Central memory CD8-positive, alpha-beta T cell (primary cell): ENCODE measurements at regions not wholly inside any gene's neighbourhood (a gene's known extent, or its start where the extent isn't known, plus 50 kb on each side); places are given as distances from the start of the nearest gene placed in this dataset.
"Not testable (repeated sequence)": the region's sequence is repeated elsewhere in the genome, so short reads cannot be mapped to it uniquely, and the experiment has no call there.

Source experiments
- ATAC-seq: fragments of 150-1000 bp; cut with Tn5 transposase; replicated peaks from 2 replicates; pipeline ENCODE4 v1.10.0; 2022; ENCODE audit warnings: mild to moderate bottlenecking, moderate FRiP score, moderate number of reproducible peaks; ENCODE audit not compliant: poor library complexity, severe bottlenecking; ENCODE audit errors: extremely low read depth
- DNase-seq, 2 donors: peaks; one replicate each; pipeline ENCODE4 v3.0.0; 2021; ENCODE audit warnings: low spot score in 2 of 2
- H3K27ac Mint-ChIP-seq: one replicate; pipeline ENCODE4 v1.8.0; 2022; ENCODE audit warnings: low read depth, mild to moderate bottlenecking, moderate library complexity, mixed read lengths
- H3K27me3 Mint-ChIP-seq: one replicate; pipeline ENCODE4 v1.8.0; 2022; ENCODE audit warnings: mixed read lengths
- H3K36me3 Mint-ChIP-seq: one replicate; pipeline ENCODE4 v1.8.0; 2022; ENCODE audit warnings: mild to moderate bottlenecking, moderate library complexity, mixed read lengths; ENCODE audit not compliant: insufficient read depth
- H3K4me1 Mint-ChIP-seq: one replicate; pipeline ENCODE4 v1.8.0; 2022; ENCODE audit warnings: mixed read lengths
- H3K4me3 Mint-ChIP-seq: one replicate; pipeline ENCODE4 v1.8.0; 2022; ENCODE audit warnings: mild to moderate bottlenecking, moderate library complexity, mixed read lengths
- H3K9me3 Mint-ChIP-seq: one replicate; pipeline ENCODE4 v1.8.0; 2022; ENCODE audit warnings: mixed read lengths

GRCh38 chr5:91928754-91929521, 545.8 kb upstream of the ARRDC3 start:
- peaks cover 17% of the 10 kb centered on the region for H3K9me3 Mint-ChIP-seq
- no peak overlapping the region for H3K27ac Mint-ChIP-seq
- no peaks in the 10 kb centered on the region for H3K36me3 Mint-ChIP-seq
- H3K4me3 Mint-ChIP-seq, result no peak overlapping the region
- no peaks in the 10 kb centered on the region for H3K4me1 Mint-ChIP-seq
- ATAC-seq (no peak), DNase-seq (no peak)
- H3K27me3 Mint-ChIP-seq, result no peaks in the 10 kb centered on the region

GRCh38 chr5:91927439-91927838, 544.3 kb upstream of the ARRDC3 start:
- no peak for ATAC-seq

GRCh38 chr5:91925249-91925648, 542.1 kb upstream of the ARRDC3 start:
- H3K4me1 Mint-ChIP-seq, result no peaks in the 10 kb centered on the region
- no peak for DNase-seq
- no peaks in the 10 kb centered on the region for H3K27me3 Mint-ChIP-seq

More at GRCh38 chr5:91927439-91927838, 544.3 kb upstream of the ARRDC3 start:
- H3K4me1 Mint-ChIP-seq, result no peaks in the 10 kb centered on the region
- no peaks in the 10 kb centered on the region for H3K27me3 Mint-ChIP-seq
- no peak for DNase-seq
- peaks cover 17% of the 10 kb centered on the region for H3K9me3 Mint-ChIP-seq
- no peaks in the 10 kb centered on the region for H3K36me3 Mint-ChIP-seq
- no peak overlapping the region for H3K4me3 Mint-ChIP-seq
- no peak overlapping the region for H3K27ac Mint-ChIP-seq

GRCh38 chr5:91917037-91917814, 534.1 kb upstream of the ARRDC3 start:
- not testable (repeated sequence) for H3K27ac Mint-ChIP-seq, H3K36me3 Mint-ChIP-seq, ATAC-seq, H3K4me1 Mint-ChIP-seq, H3K27me3 Mint-ChIP-seq, H3K4me3 Mint-ChIP-seq, H3K9me3 Mint-ChIP-seq, DNase-seq

More at GRCh38 chr5:91925249-91925648, 542.1 kb upstream of the ARRDC3 start:
- no peaks in the 10 kb centered on the region for H3K36me3 Mint-ChIP-seq
- peaks cover 9% of the 10 kb centered on the region for H3K9me3 Mint-ChIP-seq
- no peak overlapping the region for H3K27ac Mint-ChIP-seq
- no peak overlapping the region for H3K4me3 Mint-ChIP-seq
- no peak for ATAC-seq

GRCh38 chr5:91910655-91911054, 527.5 kb upstream of the ARRDC3 start:
- DNase-seq, result no peak
- H3K4me3 Mint-ChIP-seq, result no peak overlapping the region
- H3K36me3 Mint-ChIP-seq, result peaks cover 2% of the 10 kb centered on the region
- H3K27ac Mint-ChIP-seq, result no peak overlapping the region
- H3K27me3 Mint-ChIP-seq, result no peaks in the 10 kb centered on the region
- peaks cover 7% of the 10 kb centered on the region for H3K9me3 Mint-ChIP-seq
- no peaks in the 10 kb centered on the region for H3K4me1 Mint-ChIP-seq
- ATAC-seq, result no peak

GRCh38 chr5:91910247-91910646, 527.1 kb upstream of the ARRDC3 start:
- Mint-ChIP-seq H3K4me1 (no peaks in the 10 kb centered on the region), H3K9me3 (peaks cover 7% of the 10 kb centered on the region), H3K27me3 (no peaks in the 10 kb centered on the region), H3K36me3 (peaks cover 2% of the 10 kb centered on the region), H3K27ac (no peak overlapping the region), H3K4me3 (no peak overlapping the region)
- no peak for DNase-seq
- ATAC-seq, result no peak

GRCh38 chr5:91906494-91906893, 523.4 kb upstream of the ARRDC3 start:
- no peaks in the 10 kb centered on the region for H3K27me3 Mint-ChIP-seq
- H3K4me1 Mint-ChIP-seq, result no peaks in the 10 kb centered on the region
- H3K36me3 Mint-ChIP-seq, result peaks cover 1% of the 10 kb centered on the region
- no peak for ATAC-seq
- H3K9me3 Mint-ChIP-seq, result peaks cover 19% of the 10 kb centered on the region
- H3K4me3 Mint-ChIP-seq, result no peak overlapping the region
- DNase-seq, result no peak
- no peak overlapping the region for H3K27ac Mint-ChIP-seq

GRCh38 chr5:91906027-91906426, 522.9 kb upstream of the ARRDC3 start:
- Mint-ChIP-seq H3K4me3 (no peak overlapping the region), H3K4me1 (no peaks in the 10 kb centered on the region), H3K27ac (no peak overlapping the region), H3K27me3 (no peaks in the 10 kb centered on the region), H3K9me3 (peaks cover 19% of the 10 kb centered on the region), H3K36me3 (peaks cover 1% of the 10 kb centered on the region)
- no peak for DNase-seq
- ATAC-seq, result no peak

GRCh38 chr5:91898898-91899297, 515.8 kb upstream of the ARRDC3 start:
- H3K27ac Mint-ChIP-seq, result no peak overlapping the region

GRCh38 chr5:91898019-91898418, 514.9 kb upstream of the ARRDC3 start:
- no peaks in the 10 kb centered on the region for H3K36me3 Mint-ChIP-seq
- peaks cover 10% of the 10 kb centered on the region for H3K9me3 Mint-ChIP-seq
- DNase-seq, result no peak
- H3K4me3 Mint-ChIP-seq, result no peak overlapping the region
- no peaks in the 10 kb centered on the region for H3K4me1 Mint-ChIP-seq
- no peak for ATAC-seq
- H3K27me3 Mint-ChIP-seq, result no peaks in the 10 kb centered on the region
- no peak overlapping the region for H3K27ac Mint-ChIP-seq

More at GRCh38 chr5:91898898-91899297, 515.8 kb upstream of the ARRDC3 start:
- H3K4me3 Mint-ChIP-seq, result no peak overlapping the region
- H3K27me3 Mint-ChIP-seq, result no peaks in the 10 kb centered on the region
- ATAC-seq (no peak), DNase-seq (no peak)
- H3K36me3 Mint-ChIP-seq, result peaks cover 1% of the 10 kb centered on the region
- H3K9me3 Mint-ChIP-seq, result peaks cover 16% of the 10 kb centered on the region
- H3K4me1 Mint-ChIP-seq, result no peaks in the 10 kb centered on the region

- Mint-ChIP-seq H3K4me3 (no peak overlapping the region), H3K27ac (no peak overlapping the region), H3K27me3 (no peaks in the 10 kb centered on the region), H3K4me1 (no peaks in the 10 kb centered on the region), H3K9me3 (peaks cover 6% of the 10 kb centered on the region), H3K36me3 (no peaks in the 10 kb centered on the region)
- ATAC-seq (no peak), DNase-seq (no peak)
Observed at GRCh38 chr5:91888810-91889209, 505.7 kb upstream of the ARRDC3 start.

- Mint-ChIP-seq H3K4me1 (no peaks in the 10 kb centered on the region), H3K27ac (no peak overlapping the region), H3K9me3 (peaks cover 9% of the 10 kb centered on the region), H3K27me3 (no peaks in the 10 kb centered on the region), H3K4me3 (no peak overlapping the region), H3K36me3 (no peaks in the 10 kb centered on the region)
- DNase-seq, result no peak
- ATAC-seq, result no peak
Observed at GRCh38 chr5:91885291-91886265, 502.5 kb upstream of the ARRDC3 start.
